ENCODE measurements at regions not wholly inside any gene's neighbourhood (a gene's known extent, or its start where the extent isn't known, plus 50 kb on each side); places are given as distances from the start of the nearest gene placed in this dataset.

DNA sequence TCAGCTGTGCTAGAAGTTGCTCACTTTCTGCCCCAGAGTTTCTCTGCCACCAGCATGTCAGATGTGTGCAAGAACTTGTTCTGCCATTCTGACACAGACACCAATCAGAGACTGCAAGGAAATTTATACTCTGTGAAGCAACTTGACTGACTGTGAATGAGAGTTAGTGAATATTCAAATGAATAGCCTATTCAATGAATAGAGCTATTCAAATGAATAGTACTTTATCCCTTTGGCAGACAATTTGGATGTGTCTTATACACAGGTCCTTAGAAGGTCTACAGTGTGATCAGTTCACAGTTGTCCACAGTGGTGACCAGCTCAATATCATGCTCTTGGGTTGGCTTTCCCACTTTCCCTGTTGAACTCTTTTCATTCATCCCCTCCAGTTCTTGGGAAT, 138.1 kb downstream of the MACC1 start:
- no peak overlapping the region for H2BK120ac ChIP-seq (replicated peaks; ENCODE audit: low read depth, low read length)
- H3K18ac ChIP-seq (ENCODE audit: extremely low read depth, low read length): no peak overlapping the region
- CTCF ChIA-PET (ENCODE audit: partially characterized antibody): interaction anchor here (0.6 to 1.8 kb wide), 2 partner anchors 11 to 73 kb away, joined by 3 to 7 read pairs; no protein-coding TSS in a partner anchor
- H3K79me2 ChIP-seq (ENCODE audit: control insufficient read depth in 1 of 2, insufficient read depth in 2 of 2, low read length in 2 of 2): peaks cover 0 to 91% of the 10 kb centered on the region in 2 experiments
- H4K8ac ChIP-seq (ENCODE audit: extremely low read depth, insufficient read depth, low read length): no peak overlapping the region
- H3K4me3 ChIP-seq (ENCODE audit: extremely low read depth in 1 of 4, insufficient read depth in 2 of 4, low read depth in 3 of 4, low read length in 4 of 4): no peak overlapping the region
- H3K14ac ChIP-seq (ENCODE audit: insufficient read length): peak overlapping the region; percentile 72
- no peak overlapping the region for H3K4ac ChIP-seq (replicated peaks; ENCODE audit: insufficient read length, low read depth, low read length)
- DNase-seq (ENCODE audit: low read depth in 1 of 2, low spot score in 2 of 2) (no peak), FAIRE-seq (peak; percentile 68)
- peaks cover 0 to 3% of the 10 kb centered on the region in 2 experiments for H4K20me1 ChIP-seq (replicated peaks in 1 of 2; ENCODE audit: control insufficient read depth in 1 of 2, insufficient read depth in 2 of 2, low read length in 2 of 2)
- H2AK5ac ChIP-seq (ENCODE audit: low read depth, low read length): no peak overlapping the region
- H3K23ac ChIP-seq (ENCODE audit: insufficient read length): no peak overlapping the region
- no peak overlapping the region for H2BK5ac ChIP-seq (ENCODE audit: low read depth, low read length)
- no peak overlapping the region for H2BK20ac ChIP-seq (ENCODE audit: low read length)
- POLR2A ChIA-PET (ENCODE audit: partially characterized antibody): interaction anchor here (1.0 to 1.6 kb wide), 4 partner anchors 8 to 45 kb away, joined by 3 to 5 read pairs (median 4); no protein-coding TSS in a partner anchor
- H3K9me3 ChIP-seq (ENCODE audit: insufficient read depth in 2 of 2, low read depth in 1 of 2, low read length in 1 of 2): no peaks in the 10 kb centered on the region; a peak in 1 of 4 replicates
- H4K5ac ChIP-seq (ENCODE audit: insufficient read length, low read depth, low read length): peak overlapping the region; percentile 42
- H3K4me2 ChIP-seq (ENCODE audit: insufficient read depth in 1 of 2, low read depth in 2 of 2, low read length in 2 of 2): no peak overlapping the region
- no peak overlapping the region for H4K91ac ChIP-seq (replicated peaks; ENCODE audit: insufficient read length, low read length)
- H2AFZ ChIP-seq (ENCODE audit: low read length): no peak overlapping the region
- peaks cover 0 to 4% (median 0%) of the 10 kb centered on the region in 4 experiments; a peak in 1 of 8 replicates for H3K36me3 ChIP-seq (ENCODE audit: control insufficient read depth in 2 of 4, insufficient read depth in 4 of 4, low read length in 3 of 4)
- peaks cover 8% of the 10 kb centered on the region for H3K79me1 ChIP-seq (ENCODE audit: low read depth, low read length)
- no peak overlapping the region for H2BK12ac ChIP-seq (ENCODE audit: low read depth, low read length)
- no peak overlapping the region for H3K9ac ChIP-seq (replicated peaks in 1 of 4; ENCODE audit: extremely low read depth in 1 of 4, low read depth in 3 of 4, low read length in 3 of 4)
- H3K27ac ChIP-seq (ENCODE audit: low read depth, low read length): no peak overlapping the region
- no peaks in the 10 kb centered on the region for H3K23me2 ChIP-seq (ENCODE audit: low read depth, low read length)
- peaks cover 0 to 1% (median 0%) of the 10 kb centered on the region in 4 experiments; a peak in 1 of 7 replicates for H3K27me3 ChIP-seq (replicated peaks in 1 of 4; ENCODE audit: control insufficient read depth in 3 of 4, extremely low read depth in 1 of 4, insufficient read depth in 3 of 4, low read length in 3 of 4)
- peaks cover 0 to 25% (median 14%) of the 10 kb centered on the region in 4 experiments for H3K4me1 ChIP-seq (replicated peaks in 1 of 4; ENCODE audit: control insufficient read depth in 3 of 4, insufficient read depth in 4 of 4, low read length in 3 of 4)
- H2BK15ac ChIP-seq (ENCODE audit: low read length): no peak overlapping the region
- H3K56ac ChIP-seq (replicated peaks; ENCODE audit: insufficient read length, low read depth, low read length): no peak overlapping the region
- TF ChIP-seq ASH2L (IDR thresholded peaks at IDR 0.05; ENCODE audit: low read length): no peak

Measured in H1 (cell line).